Upper lobe of left lung (tissue), 6 donors: ENCODE measurements at regions not wholly inside any gene's neighbourhood (a gene's known extent, or its start where the extent isn't known, plus 50 kb on each side); places are given as distances from the start of the nearest gene placed in this dataset.

Source experiments
- ATAC-seq, 2 donors: fragments of 200-7000 bp; cut with Tn5 transposase; one replicate each; pipeline ENCODE4 v1.9.1; 2022; ENCODE audit warnings: mild to moderate bottlenecking in 2 of 2, moderate library complexity in 2 of 2; ENCODE audit not compliant: low FRiP score in 2 of 2
- DNase-seq, 2 donors: peaks; one replicate each; pipeline ENCODE4 v3.0.0-alpha.2; 2019 to 2020
- H3K27ac ChIP-seq, 4 donors: fragments of 200-600 bp; sonication (generic); one replicate each; pipeline ENCODE4 v1.5.1; 2016 to 2019
- H3K27me3 ChIP-seq, 4 donors: fragments of 200-600 bp; sonication (generic); one replicate each; pipeline ENCODE4 v1.5.1; 2017 to 2019
- H3K36me3 ChIP-seq, 4 donors: fragments of 200-600 bp; sonication (generic); one replicate each; pipeline ENCODE4 v1.5.1; 2016 to 2019
- H3K4me1 ChIP-seq, 4 donors: fragments of 200-600 bp; sonication (generic); one replicate each; pipeline ENCODE4 v1.5.1; 2018 to 2019
- H3K4me3 ChIP-seq, 4 donors: fragments of 200-600 bp; sonication (generic); one replicate each; pipeline ENCODE4 v1.5.1; 2017 to 2019; ENCODE audit warnings: mild to moderate bottlenecking in 2 of 4, moderate library complexity in 1 of 4
- H3K9me3 ChIP-seq, 4 donors: fragments of 200-600 bp; sonication (generic); one replicate each; pipeline ENCODE4 v1.5.1; 2018 to 2019
- EP300 ChIP-seq, 4 donors: sonication (generic); formaldehyde crosslinking; IDR thresholded peaks; one replicate each; pipeline ENCODE4 v1.5.1; 2017; ENCODE audit warnings: antibody characterized with exemption in 4 of 4, control low read depth in 2 of 4
- POLR2A ChIP-seq, 4 donors: fragments of 450-650 bp; IDR thresholded peaks; one replicate each; pipeline ENCODE4 v1.5.1; 2016 to 2017; ENCODE audit warnings: antibody characterized with exemption in 4 of 4, mild to moderate bottlenecking in 2 of 4
- POLR2AphosphoS5 ChIP-seq, 2 donors: sonication (generic); formaldehyde crosslinking; IDR thresholded peaks; one replicate each; pipeline ENCODE4 v1.5.1; 2017; ENCODE audit warnings: antibody characterized with exemption in 2 of 2
- WGBS, 2 donors: methylation state at CpG; one replicate each; pipeline ENCODE4 v1.1.5; 2017 to 2018; 5-methylcytosine and 5-hydroxymethylcytosine counted together
- TF ChIP-seq, protein P1 (sequence below), 6 experiments: fragments of 450-650 bp in 4 of 6; fragments of 200-600 bp in 2 of 6; sonication (generic) in 2 of 6; IDR thresholded peaks; one replicate each; pipeline ENCODE4 v1.5.1; 2016 to 2019; ENCODE audit warnings: antibody characterized with exemption in 6 of 6
- donor health status: DM: no; HTN: no; CAD: no; lungs with moderate emphysema.
- donor health status: DM: no; HTN: yes; CAD: no; lungs with severe emphysema.

GRCh38 chr3:68055215-68055614 is 400.8 kb upstream of the SUCLG2 start:
- no peak for DNase-seq
- H3K27me3 ChIP-seq, result no peaks in the 10 kb centered on the region
- no peak for ATAC-seq
- WGBS, 2 donors, result 70 to 73% methylated on average over 4 of the region's 4 CpGs
- no peaks in the 10 kb centered on the region for H3K4me1 ChIP-seq
- H3K36me3 ChIP-seq, result no peaks in the 10 kb centered on the region
- H3K4me3 ChIP-seq, result no peak overlapping the region
- no peaks in the 10 kb centered on the region for H3K9me3 ChIP-seq
- no peak overlapping the region for H3K27ac ChIP-seq
- TF ChIP-seq POLR2AphosphoS5 (IDR thresholded peaks at IDR 0.05) (no peak), EP300 (IDR thresholded peaks at IDR 0.05) (no peak), POLR2A (IDR thresholded peaks at IDR 0.05) (no peak)
- TF ChIP-seq, protein P1, sequence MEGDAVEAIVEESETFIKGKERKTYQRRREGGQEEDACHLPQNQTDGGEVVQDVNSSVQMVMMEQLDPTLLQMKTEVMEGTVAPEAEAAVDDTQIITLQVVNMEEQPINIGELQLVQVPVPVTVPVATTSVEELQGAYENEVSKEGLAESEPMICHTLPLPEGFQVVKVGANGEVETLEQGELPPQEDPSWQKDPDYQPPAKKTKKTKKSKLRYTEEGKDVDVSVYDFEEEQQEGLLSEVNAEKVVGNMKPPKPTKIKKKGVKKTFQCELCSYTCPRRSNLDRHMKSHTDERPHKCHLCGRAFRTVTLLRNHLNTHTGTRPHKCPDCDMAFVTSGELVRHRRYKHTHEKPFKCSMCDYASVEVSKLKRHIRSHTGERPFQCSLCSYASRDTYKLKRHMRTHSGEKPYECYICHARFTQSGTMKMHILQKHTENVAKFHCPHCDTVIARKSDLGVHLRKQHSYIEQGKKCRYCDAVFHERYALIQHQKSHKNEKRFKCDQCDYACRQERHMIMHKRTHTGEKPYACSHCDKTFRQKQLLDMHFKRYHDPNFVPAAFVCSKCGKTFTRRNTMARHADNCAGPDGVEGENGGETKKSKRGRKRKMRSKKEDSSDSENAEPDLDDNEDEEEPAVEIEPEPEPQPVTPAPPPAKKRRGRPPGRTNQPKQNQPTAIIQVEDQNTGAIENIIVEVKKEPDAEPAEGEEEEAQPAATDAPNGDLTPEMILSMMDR (IDR thresholded peaks at IDR 0.05), result no peak

GRCh38 chr3:68049776-68050175 is 395.4 kb upstream of the SUCLG2 start:
- no peaks in the 10 kb centered on the region for H3K36me3 ChIP-seq
- H3K9me3 ChIP-seq, result no peaks in the 10 kb centered on the region
- H3K27ac ChIP-seq, result no peak overlapping the region
- no peaks in the 10 kb centered on the region for H3K4me1 ChIP-seq
- H3K4me3 ChIP-seq, result no peak overlapping the region
- no peak for DNase-seq
- H3K27me3 ChIP-seq, result no peaks in the 10 kb centered on the region
- WGBS, 2 donors, result 68 to 96% methylated on average over 3 of the region's 3 CpGs
- no peak for TF ChIP-seq POLR2A (IDR thresholded peaks at IDR 0.05)
- TF ChIP-seq, protein P1 (IDR thresholded peaks at IDR 0.05), result no peak
- no peak for TF ChIP-seq EP300 (IDR thresholded peaks at IDR 0.05)
- no peak for TF ChIP-seq POLR2AphosphoS5 (IDR thresholded peaks at IDR 0.05)
- no peak for ATAC-seq

DNA sequence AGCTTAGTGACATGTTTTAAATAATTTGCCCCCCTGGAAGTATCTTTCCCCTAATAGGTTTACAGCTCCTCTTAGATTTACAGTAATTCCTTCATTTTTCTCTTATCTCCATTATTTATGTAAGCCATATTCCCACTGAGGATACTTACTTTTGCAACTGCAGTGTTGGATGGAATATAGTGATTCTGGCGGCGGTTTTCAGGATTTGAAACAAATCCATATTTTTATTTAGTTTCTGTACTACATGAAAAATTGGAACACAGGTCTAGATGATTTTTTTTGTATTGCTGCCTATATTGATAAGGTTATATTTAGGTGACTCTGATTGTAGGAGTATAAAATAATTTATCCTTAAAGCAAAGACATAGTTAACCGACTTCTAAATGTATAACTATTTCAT is 391.6 kb upstream of the SUCLG2 start:
- no peak overlapping the region for H3K4me3 ChIP-seq
- no peaks in the 10 kb centered on the region for H3K9me3 ChIP-seq
- no peak overlapping the region for H3K27ac ChIP-seq
- WGBS, 2 donors, result 63 to 88% methylated on average over 3 of the region's 3 CpGs
- ATAC-seq (no peak), DNase-seq (no peak)
- no peaks in the 10 kb centered on the region for H3K4me1 ChIP-seq
- H3K27me3 ChIP-seq, result no peaks in the 10 kb centered on the region
- TF ChIP-seq POLR2AphosphoS5 (IDR thresholded peaks at IDR 0.05) (no peak), POLR2A (IDR thresholded peaks at IDR 0.05) (no peak), EP300 (IDR thresholded peaks at IDR 0.05) (no peak)
- TF ChIP-seq, protein P1 (IDR thresholded peaks at IDR 0.05), result no peak
- H3K36me3 ChIP-seq, result no peaks in the 10 kb centered on the region

DNA sequence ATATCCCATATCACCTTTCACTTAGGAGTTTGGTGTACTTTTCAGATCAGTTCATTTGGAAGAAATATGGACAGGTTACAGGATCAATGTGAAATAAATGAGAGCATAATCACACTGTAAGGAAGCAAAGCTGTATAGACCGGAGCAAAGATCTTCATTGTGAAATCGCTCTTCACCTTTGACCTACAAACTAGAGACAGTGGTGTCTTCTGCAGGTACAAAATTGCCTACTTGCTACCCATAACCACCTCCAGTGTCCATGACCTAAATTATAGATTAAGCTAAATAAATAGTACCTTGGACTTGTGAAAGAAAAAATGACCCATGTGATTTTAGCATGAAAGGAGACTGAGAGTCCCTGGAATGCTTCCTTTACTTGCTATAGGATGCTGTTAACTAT is 379.5 kb upstream of the SUCLG2 start:
- TF ChIP-seq EP300 (IDR thresholded peaks at IDR 0.05) (no peak), POLR2A (IDR thresholded peaks at IDR 0.05) (no peak), POLR2AphosphoS5 (IDR thresholded peaks at IDR 0.05) (no peak)
- TF ChIP-seq, protein P1 (IDR thresholded peaks at IDR 0.05), result no peak
- Histone ChIP-seq H3K36me3 (no peaks in the 10 kb centered on the region), H3K27ac (no peak overlapping the region), H3K4me1 (no peaks in the 10 kb centered on the region), H3K4me3 (no peak overlapping the region), H3K27me3 (no peaks in the 10 kb centered on the region), H3K9me3 (no peaks in the 10 kb centered on the region)
- DNase-seq, result no peak
- 93 to 95% methylated on average over 2 of the region's 2 CpGs for WGBS, 2 donors
- ATAC-seq, result no peak

DNA sequence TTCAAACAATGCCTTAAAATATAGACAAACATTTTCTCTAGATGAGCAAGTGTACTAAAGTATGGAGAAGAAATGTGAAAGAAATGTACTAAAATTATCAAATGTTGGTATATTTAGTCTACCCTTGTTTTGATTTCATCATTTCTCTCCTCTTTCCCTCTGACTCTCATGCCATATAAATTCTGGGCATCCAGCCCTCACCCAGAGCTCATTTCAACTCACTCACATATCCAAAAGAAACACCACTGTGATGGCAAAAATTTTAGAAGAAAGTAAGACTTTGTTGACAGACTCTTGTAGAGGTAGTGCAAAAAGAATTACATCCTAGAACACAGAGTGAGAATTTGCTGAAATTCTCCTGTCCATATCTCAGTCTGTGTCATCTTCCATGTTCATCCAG is 377.8 kb upstream of the SUCLG2 start:
- H3K27me3 ChIP-seq, result no peaks in the 10 kb centered on the region
- DNase-seq (no peak), ATAC-seq (no peak)
- no peak overlapping the region for H3K4me3 ChIP-seq
- H3K36me3 ChIP-seq, result no peaks in the 10 kb centered on the region
- no peak overlapping the region for H3K27ac ChIP-seq
- H3K9me3 ChIP-seq, result no peaks in the 10 kb centered on the region
- no peaks in the 10 kb centered on the region for H3K4me1 ChIP-seq
- TF ChIP-seq, protein P1 (IDR thresholded peaks at IDR 0.05), result no peak
